ENCODE measurements at regions not wholly inside any gene's neighbourhood (a gene's known extent, or its start where the extent isn't known, plus 50 kb on each side); places are given as distances from the start of the nearest gene placed in this dataset.

GRCh38 chr6:91497770-91498169, 910.9 kb upstream of the MAP3K7 start:
- TF ChIP-seq GABPA (IDR thresholded peaks at IDR 0.05; ENCODE audit: low read depth): no peak
- no peak for TF ChIP-seq POLR2AphosphoS5 (IDR thresholded peaks at IDR 0.05; ENCODE audit: low read depth)
- TF ChIP-seq, protein P1, sequence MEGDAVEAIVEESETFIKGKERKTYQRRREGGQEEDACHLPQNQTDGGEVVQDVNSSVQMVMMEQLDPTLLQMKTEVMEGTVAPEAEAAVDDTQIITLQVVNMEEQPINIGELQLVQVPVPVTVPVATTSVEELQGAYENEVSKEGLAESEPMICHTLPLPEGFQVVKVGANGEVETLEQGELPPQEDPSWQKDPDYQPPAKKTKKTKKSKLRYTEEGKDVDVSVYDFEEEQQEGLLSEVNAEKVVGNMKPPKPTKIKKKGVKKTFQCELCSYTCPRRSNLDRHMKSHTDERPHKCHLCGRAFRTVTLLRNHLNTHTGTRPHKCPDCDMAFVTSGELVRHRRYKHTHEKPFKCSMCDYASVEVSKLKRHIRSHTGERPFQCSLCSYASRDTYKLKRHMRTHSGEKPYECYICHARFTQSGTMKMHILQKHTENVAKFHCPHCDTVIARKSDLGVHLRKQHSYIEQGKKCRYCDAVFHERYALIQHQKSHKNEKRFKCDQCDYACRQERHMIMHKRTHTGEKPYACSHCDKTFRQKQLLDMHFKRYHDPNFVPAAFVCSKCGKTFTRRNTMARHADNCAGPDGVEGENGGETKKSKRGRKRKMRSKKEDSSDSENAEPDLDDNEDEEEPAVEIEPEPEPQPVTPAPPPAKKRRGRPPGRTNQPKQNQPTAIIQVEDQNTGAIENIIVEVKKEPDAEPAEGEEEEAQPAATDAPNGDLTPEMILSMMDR (IDR thresholded peaks at IDR 0.05; ENCODE audit: insufficient read depth, low read length): no peak
